Esophagus squamous epithelium (tissue), 4 donors: ENCODE measurements at regions not wholly inside any gene's neighbourhood (a gene's known extent, or its start where the extent isn't known, plus 50 kb on each side); places are given as distances from the start of the nearest gene placed in this dataset.

Experiments
- POLR2A ChIP-seq, 4 donors: fragments of 450-650 bp; IDR thresholded peaks; one replicate each; pipeline ENCODE4 v1.6.1; 2017; ENCODE audit warnings: antibody characterized with exemption in 4 of 4, mild to moderate bottlenecking in 4 of 4, moderate library complexity in 3 of 4
- TF ChIP-seq, protein P1 (sequence below), 6 experiments: fragments of 450-650 bp in 4 of 6; fragments of 200-600 bp in 2 of 6; sonication (generic) in 2 of 6; IDR thresholded peaks; one replicate each; pipeline ENCODE4 v1.5.1; 2016 to 2019; ENCODE audit warnings: antibody characterized with exemption in 6 of 6, mild to moderate bottlenecking in 4 of 6, moderate library complexity in 4 of 6

DNA sequence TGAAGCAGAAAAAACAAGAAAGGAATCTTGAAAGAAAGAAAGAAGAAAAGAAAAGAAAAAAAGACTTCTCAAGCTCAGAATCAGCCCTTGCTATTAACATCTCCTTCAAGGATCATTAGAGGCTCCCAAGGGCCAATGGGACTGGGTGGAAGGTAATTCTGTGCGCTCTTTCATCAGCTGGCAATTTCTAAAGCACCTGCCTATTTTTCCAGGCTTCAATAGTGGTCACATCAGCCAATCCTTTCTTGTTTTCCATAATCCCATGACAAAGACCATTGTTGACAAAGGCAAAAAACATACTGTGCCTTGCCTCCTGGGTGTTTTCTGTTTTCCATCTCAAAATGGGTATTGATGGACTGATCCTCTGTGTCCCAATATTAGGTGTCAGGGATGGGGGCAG lies 88.2 kb upstream of the TSC22D1 start:
- TF ChIP-seq POLR2A (IDR thresholded peaks at IDR 0.05): no peak
- TF ChIP-seq, protein P1, sequence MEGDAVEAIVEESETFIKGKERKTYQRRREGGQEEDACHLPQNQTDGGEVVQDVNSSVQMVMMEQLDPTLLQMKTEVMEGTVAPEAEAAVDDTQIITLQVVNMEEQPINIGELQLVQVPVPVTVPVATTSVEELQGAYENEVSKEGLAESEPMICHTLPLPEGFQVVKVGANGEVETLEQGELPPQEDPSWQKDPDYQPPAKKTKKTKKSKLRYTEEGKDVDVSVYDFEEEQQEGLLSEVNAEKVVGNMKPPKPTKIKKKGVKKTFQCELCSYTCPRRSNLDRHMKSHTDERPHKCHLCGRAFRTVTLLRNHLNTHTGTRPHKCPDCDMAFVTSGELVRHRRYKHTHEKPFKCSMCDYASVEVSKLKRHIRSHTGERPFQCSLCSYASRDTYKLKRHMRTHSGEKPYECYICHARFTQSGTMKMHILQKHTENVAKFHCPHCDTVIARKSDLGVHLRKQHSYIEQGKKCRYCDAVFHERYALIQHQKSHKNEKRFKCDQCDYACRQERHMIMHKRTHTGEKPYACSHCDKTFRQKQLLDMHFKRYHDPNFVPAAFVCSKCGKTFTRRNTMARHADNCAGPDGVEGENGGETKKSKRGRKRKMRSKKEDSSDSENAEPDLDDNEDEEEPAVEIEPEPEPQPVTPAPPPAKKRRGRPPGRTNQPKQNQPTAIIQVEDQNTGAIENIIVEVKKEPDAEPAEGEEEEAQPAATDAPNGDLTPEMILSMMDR (IDR thresholded peaks at IDR 0.05): no peak
